SU-DHL-6 (cell line): ENCODE measurements at regions not wholly inside any gene's neighbourhood (a gene's known extent, or its start where the extent isn't known, plus 50 kb on each side); places are given as distances from the start of the nearest gene placed in this dataset.

Experiments used
- H2AFZ ChIP-seq: fragments of 200-600 bp; sonication (generic); 2 replicates; pipeline ENCODE4 v1.6.1; 2014; ENCODE audit warnings: low read depth, mild to moderate bottlenecking, moderate library complexity, mixed read lengths, antibody characterized with exemption, low read length; ENCODE audit not compliant: severe bottlenecking
- H3F3A ChIP-seq: fragments of 200-600 bp; shearing (Covaris generic); 2 replicates; pipeline ENCODE4 v1.6.0; 2016; ENCODE audit warnings: antibody characterized with exemption, mild to moderate bottlenecking; ENCODE audit not compliant: insufficient read depth
- H3K27ac ChIP-seq: fragments of 200-600 bp; sonication (generic); 2 replicates; pipeline ENCODE4 v1.5.1; 2016; ENCODE audit warnings: low read depth, mild to moderate bottlenecking, low read length, moderate library complexity, mixed read lengths
- H3K27me3 ChIP-seq: fragments of 200-600 bp; sonication (generic), shearing (Covaris generic); 2 replicates; pipeline ENCODE4 v1.6.0; 2014; ENCODE audit warnings: mild to moderate bottlenecking, low read length
- H3K36me3 ChIP-seq: fragments of 200-600 bp; sonication (generic); 2 replicates; pipeline ENCODE4 v1.6.1; 2014; ENCODE audit warnings: mild to moderate bottlenecking, low read length, mixed read lengths
- H3K4me2 ChIP-seq: fragments of 300-600, 200-600 bp; shearing (Covaris generic), sonication (generic); 2 replicates; pipeline ENCODE4 v1.6.0; 2014; ENCODE audit warnings: low read length, low read depth, mild to moderate bottlenecking; ENCODE audit not compliant: poor library complexity, severe bottlenecking
- H3K4me3 ChIP-seq: fragments of 200-600 bp; sonication (generic); 2 replicates; pipeline ENCODE4 v1.5.1; 2014; ENCODE audit warnings: antibody characterized with exemption, low read length, mild to moderate bottlenecking, mixed read lengths; ENCODE audit not compliant: insufficient read depth, poor library complexity, severe bottlenecking
- H3K79me2 ChIP-seq: fragments of 200-600 bp; sonication (generic); 2 replicates; pipeline ENCODE4 v1.6.1; 2014; ENCODE audit warnings: mild to moderate bottlenecking, low read length, moderate library complexity; ENCODE audit not compliant: insufficient read depth
- H3K9ac ChIP-seq: fragments of 200-600 bp; sonication (generic); 2 replicates; pipeline ENCODE4 v1.7.0; 2014; ENCODE audit warnings: mild to moderate bottlenecking, low read length
- H3K9me2 ChIP-seq: fragments of 200-600 bp; sonication (generic); replicated peaks from 2 replicates; pipeline ENCODE4 v1.6.1; 2014; ENCODE audit warnings: low read length; ENCODE audit not compliant: insufficient read depth
- H3K9me3 ChIP-seq: fragments of 200-600 bp; sonication (generic); 2 replicates; pipeline ENCODE4 v1.6.1; 2014; ENCODE audit warnings: low read length, mixed read lengths; ENCODE audit not compliant: insufficient read depth
- H4K20me1 ChIP-seq: fragments of 200-600 bp; sonication (generic); 2 replicates; pipeline ENCODE4 v1.6.1; 2014; ENCODE audit warnings: low read depth, mild to moderate bottlenecking, antibody characterized with exemption, low read length, moderate library complexity, mixed read lengths
- EZH2phosphoT487 ChIP-seq: fragments of 200-600 bp; sonication (generic), shearing (Covaris generic); conservative IDR thresholded peaks from 2 replicates; pipeline ENCODE4 v1.6.1; 2018; ENCODE audit warnings: mild to moderate bottlenecking, antibody characterized with exemption, low read length, moderate library complexity, mixed read lengths
- TF ChIP-seq, protein P1 (sequence below): fragments of 200-600 bp; sonication (generic); IDR thresholded peaks from one replicate; pipeline ENCODE4 v1.5.1; 2017; ENCODE audit warnings: antibody characterized with exemption, mild to moderate bottlenecking, low read length, moderate library complexity; ENCODE audit not compliant: insufficient read depth, poor library complexity, severe bottlenecking

- H2AFZ ChIP-seq = no peak overlapping the region
- H4K20me1 ChIP-seq = no peaks in the 10 kb centered on the region
- H3K4me3 ChIP-seq = no peak overlapping the region
- no peak overlapping the region for H3K4me2 ChIP-seq
- no peaks in the 10 kb centered on the region for H3K36me3 ChIP-seq
- H3K27me3 ChIP-seq = no peaks in the 10 kb centered on the region
- H3K9ac ChIP-seq = no peak overlapping the region
- H3K9me3 ChIP-seq = no peaks in the 10 kb centered on the region
- no peak overlapping the region for H3K27ac ChIP-seq
- H3K79me2 ChIP-seq = no peaks in the 10 kb centered on the region
- TF ChIP-seq, protein P1, sequence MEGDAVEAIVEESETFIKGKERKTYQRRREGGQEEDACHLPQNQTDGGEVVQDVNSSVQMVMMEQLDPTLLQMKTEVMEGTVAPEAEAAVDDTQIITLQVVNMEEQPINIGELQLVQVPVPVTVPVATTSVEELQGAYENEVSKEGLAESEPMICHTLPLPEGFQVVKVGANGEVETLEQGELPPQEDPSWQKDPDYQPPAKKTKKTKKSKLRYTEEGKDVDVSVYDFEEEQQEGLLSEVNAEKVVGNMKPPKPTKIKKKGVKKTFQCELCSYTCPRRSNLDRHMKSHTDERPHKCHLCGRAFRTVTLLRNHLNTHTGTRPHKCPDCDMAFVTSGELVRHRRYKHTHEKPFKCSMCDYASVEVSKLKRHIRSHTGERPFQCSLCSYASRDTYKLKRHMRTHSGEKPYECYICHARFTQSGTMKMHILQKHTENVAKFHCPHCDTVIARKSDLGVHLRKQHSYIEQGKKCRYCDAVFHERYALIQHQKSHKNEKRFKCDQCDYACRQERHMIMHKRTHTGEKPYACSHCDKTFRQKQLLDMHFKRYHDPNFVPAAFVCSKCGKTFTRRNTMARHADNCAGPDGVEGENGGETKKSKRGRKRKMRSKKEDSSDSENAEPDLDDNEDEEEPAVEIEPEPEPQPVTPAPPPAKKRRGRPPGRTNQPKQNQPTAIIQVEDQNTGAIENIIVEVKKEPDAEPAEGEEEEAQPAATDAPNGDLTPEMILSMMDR = no peak
- TF ChIP-seq EZH2phosphoT487 = no peak
- no peaks in the 10 kb centered on the region for H3F3A ChIP-seq
- H3K9me2 ChIP-seq = no peaks in the 10 kb centered on the region
Measured at GRCh38 chr7:88586219-88586618, 173.3 kb upstream of the ZNF804B start.

GRCh38 chr7:88576720-88577119, 182.8 kb upstream of the ZNF804B start:
- Histone ChIP-seq H4K20me1 (no peaks in the 10 kb centered on the region; the same call in 1 of the 2 replicates), H3K27ac (no peak overlapping the region), H2AFZ (no peak overlapping the region), H3K9ac (no peak overlapping the region), H3K4me2 (no peak overlapping the region), H3K4me3 (no peak overlapping the region), H3K9me2 (no peaks in the 10 kb centered on the region), H3K9me3 (no peaks in the 10 kb centered on the region), H3K79me2 (no peaks in the 10 kb centered on the region), H3K27me3 (no peaks in the 10 kb centered on the region), H3K36me3 (no peaks in the 10 kb centered on the region), H3F3A (no peaks in the 10 kb centered on the region)
- TF ChIP-seq, protein P1 = no peak
- TF ChIP-seq EZH2phosphoT487 = no peak

- TF ChIP-seq, protein P1 = no peak
- TF ChIP-seq EZH2phosphoT487 = no peak
- Histone ChIP-seq H2AFZ (no peak overlapping the region), H3K9me3 (no peaks in the 10 kb centered on the region), H3K4me2 (no peak overlapping the region), H3K9ac (no peak overlapping the region), H3K36me3 (no peaks in the 10 kb centered on the region), H3K79me2 (no peaks in the 10 kb centered on the region), H3F3A (no peaks in the 10 kb centered on the region), H3K4me3 (no peak overlapping the region), H3K27me3 (no peaks in the 10 kb centered on the region), H3K9me2 (no peaks in the 10 kb centered on the region), H3K27ac (no peak overlapping the region), H4K20me1 (no peaks in the 10 kb centered on the region; the same call in 1 of the 2 replicates)
Measured at GRCh38 chr7:88566162-88566729, 193.3 kb upstream of the ZNF804B start.
